GM10266 (cell line): ENCODE measurements at regions not wholly inside any gene's neighbourhood (a gene's known extent, or its start where the extent isn't known, plus 50 kb on each side); places are given as distances from the start of the nearest gene placed in this dataset.

Source experiments
- DNase-seq: peaks from one replicate; pipeline ENCODE4 v3.0.0; 2012; ENCODE audit errors: extremely low spot score
- CTCF ChIP-seq: IDR thresholded peaks from 2 replicates; pipeline ENCODE4 v1.5.1; 2012; ENCODE audit warnings: mild to moderate bottlenecking, low read depth; ENCODE audit not compliant: control insufficient read depth, insufficient read depth; ENCODE audit errors: missing control alignments

- DNase-seq: no peak
These were observed 169.9 kb upstream of the NBEA start for GRCh38 chr13:34772206-34772605.

GRCh38 chr13:34772881-34773280, 169.2 kb upstream of the NBEA start:
- no peak for DNase-seq
- TF ChIP-seq CTCF: no peak

More at GRCh38 chr13:34772206-34772605, 169.9 kb upstream of the NBEA start:
- TF ChIP-seq CTCF: no peak

- no peak for DNase-seq
- no peak for TF ChIP-seq CTCF
These were observed 165.6 kb upstream of the NBEA start for GRCh38 chr13:34776390-34776981.

- TF ChIP-seq CTCF: no peak
- no peak for DNase-seq
These were observed 164.8 kb upstream of the NBEA start for GRCh38 chr13:34777089-34777913.

- TF ChIP-seq CTCF: no peak
- no peak for DNase-seq
These were observed 164.2 kb upstream of the NBEA start for GRCh38 chr13:34777914-34778303.

GRCh38 chr13:34779171-34779570, 162.9 kb upstream of the NBEA start:
- DNase-seq: no peak
- no peak for TF ChIP-seq CTCF

GRCh38 chr13:34793301-34793700, 148.8 kb upstream of the NBEA start:
- no peak for DNase-seq
- TF ChIP-seq CTCF: no peak
